ENCODE measurements at regions not wholly inside any gene's neighbourhood (a gene's known extent, or its start where the extent isn't known, plus 50 kb on each side); places are given as distances from the start of the nearest gene placed in this dataset.

GRCh38 chr5:67746103-67746502, 469.5 kb upstream of the PIK3R1 start:
- Mint-ChIP-seq H3K36me3 (peaks cover 4% of the 10 kb centered on the region), H3K4me3 (no peak overlapping the region), H3K27me3 (ENCODE audit: insufficient read depth, low read depth) (no peaks in the 10 kb centered on the region), H3K27ac (no peak overlapping the region), H3K9me3 (peaks cover 22% of the 10 kb centered on the region), H3K4me1 (peaks cover 6% of the 10 kb centered on the region)
- Histone ChIP-seq H3F3A (ENCODE audit: low read depth) (peaks cover 27% of the 10 kb centered on the region), H2AFZ (replicated peaks) (no peak overlapping the region), H3K36me3 (no peaks in the 10 kb centered on the region), H3K9ac (no peak overlapping the region), H3K4me3 (no peak overlapping the region), H3K4me1 (peaks cover 15% of the 10 kb centered on the region), H3K27ac (no peak overlapping the region), H4K20me1 (ENCODE audit: low read depth) (no peaks in the 10 kb centered on the region), H3K27me3 (no peaks in the 10 kb centered on the region), H3K4me2 (no peak overlapping the region), H3K79me2 (ENCODE audit: low read depth) (no peaks in the 10 kb centered on the region), H3K9me3 (ENCODE audit: low read depth) (peaks cover 8% of the 10 kb centered on the region)
- no peak for DNase-seq (ENCODE audit: low spot score)
- TF ChIP-seq EZH2 (IDR thresholded peaks at IDR 0.05) (no peak), EZH2phosphoT487 (IDR thresholded peaks at IDR 0.05) (no peak), CTCF (IDR thresholded peaks at IDR 0.05) (no peak)

GRCh38 chr5:67732921-67733320, 482.6 kb upstream of the PIK3R1 start:
- Mint-ChIP-seq H3K27ac (no peak overlapping the region), H3K27me3 (ENCODE audit: insufficient read depth, low read depth) (no peaks in the 10 kb centered on the region), H3K4me1 (peaks cover 20% of the 10 kb centered on the region), H3K4me3 (no peak overlapping the region), H3K36me3 (no peaks in the 10 kb centered on the region), H3K9me3 (peaks cover 6% of the 10 kb centered on the region)
- Histone ChIP-seq H3K4me1 (peaks cover 14% of the 10 kb centered on the region), H3K4me2 (no peak overlapping the region), H3K79me2 (ENCODE audit: low read depth) (no peaks in the 10 kb centered on the region), H3K4me3 (no peak overlapping the region), H3K9ac (no peak overlapping the region), H3K27me3 (no peaks in the 10 kb centered on the region), H3K9me3 (ENCODE audit: low read depth) (peaks cover 10% of the 10 kb centered on the region), H3K36me3 (peaks cover 7% of the 10 kb centered on the region), H4K20me1 (ENCODE audit: low read depth) (no peaks in the 10 kb centered on the region), H3K27ac (no peak overlapping the region), H2AFZ (replicated peaks) (no peak overlapping the region), H3F3A (ENCODE audit: low read depth) (peaks cover 10% of the 10 kb centered on the region)
- DNase-seq (ENCODE audit: low spot score) = no peak
- TF ChIP-seq EZH2 (IDR thresholded peaks at IDR 0.05) (no peak), CTCF (IDR thresholded peaks at IDR 0.05) (no peak), EZH2phosphoT487 (IDR thresholded peaks at IDR 0.05) (no peak)

GRCh38 chr5:67732471-67732870, 483.1 kb upstream of the PIK3R1 start:
- Histone ChIP-seq H3K9ac (no peak overlapping the region), H4K20me1 (ENCODE audit: low read depth) (no peaks in the 10 kb centered on the region), H3K79me2 (ENCODE audit: low read depth) (no peaks in the 10 kb centered on the region), H2AFZ (replicated peaks) (no peak overlapping the region), H3K27me3 (no peaks in the 10 kb centered on the region), H3K9me3 (ENCODE audit: low read depth) (peaks cover 10% of the 10 kb centered on the region), H3K27ac (no peak overlapping the region), H3K4me2 (no peak overlapping the region), H3K4me3 (no peak overlapping the region), H3K36me3 (peaks cover 7% of the 10 kb centered on the region), H3F3A (ENCODE audit: low read depth) (peaks cover 10% of the 10 kb centered on the region), H3K4me1 (peaks cover 14% of the 10 kb centered on the region)
- Mint-ChIP-seq H3K4me1 (peaks cover 20% of the 10 kb centered on the region), H3K27ac (no peak overlapping the region), H3K36me3 (no peaks in the 10 kb centered on the region), H3K27me3 (ENCODE audit: insufficient read depth, low read depth) (no peaks in the 10 kb centered on the region), H3K4me3 (no peak overlapping the region), H3K9me3 (peaks cover 6% of the 10 kb centered on the region)
- DNase-seq (ENCODE audit: low spot score) = no peak
- no peak for TF ChIP-seq EZH2 (IDR thresholded peaks at IDR 0.05)
- no peak for TF ChIP-seq EZH2phosphoT487 (IDR thresholded peaks at IDR 0.05)
- TF ChIP-seq CTCF (IDR thresholded peaks at IDR 0.05) = no peak

Data from neural progenitor cell (in vitro differentiated cells).